Panc1 (cell line): ENCODE measurements at regions not wholly inside any gene's neighbourhood (a gene's known extent, or its start where the extent isn't known, plus 50 kb on each side); places are given as distances from the start of the nearest gene placed in this dataset.

ENCODE experiments used
- ATAC-seq: fragments of 200-7000 bp; cut with Tn5 transposase; 2 replicates; pipeline ENCODE4 v1.9.1; 2020; ENCODE audit warnings: mild to moderate bottlenecking, moderate library complexity
- BruUV-seq: library from RNA; stranded (reverse); fragments of 400-500 nt; replicated peaks from 2 replicates; lab custom pipeline; 2021; lab: Mats Ljungman, UMichigan
- CTCF ChIA-PET: fragments of 300-600 bp; sonication (Branson Sonifier 250); formaldehyde crosslinking; loops from one replicate; lab custom pipeline; 2022; ENCODE audit warnings: antibody characterized with exemption; lab: Charles Lee
- POLR2A ChIA-PET: fragments of 300-600 bp; sonication (Branson Sonifier 250); formaldehyde crosslinking; loops from one replicate; lab custom pipeline; 2022; ENCODE audit warnings: antibody characterized with exemption; lab: Charles Lee
- DNase-seq: peaks from one replicate; pipeline ENCODE4 v3.0.0-alpha.2; 2010; ENCODE audit warnings: low read depth, low spot score
- H3K27ac ChIP-seq: 2 replicates; pipeline ENCODE4 v1.5.1; 2011; ENCODE audit warnings: mild to moderate bottlenecking, low read length, inconsistent platforms
- H3K27me3 ChIP-seq: fragments of 200-500 bp; sonication (Bioruptor generic); 2 replicates; pipeline ENCODE4 v1.6.0; 2014; ENCODE audit warnings: low read length, inconsistent platforms; ENCODE audit not compliant: control insufficient read depth, insufficient read depth
- H3K36me3 ChIP-seq: fragments of 200-500 bp; sonication (Bioruptor generic); 2 replicates; pipeline ENCODE4 v1.5.1; 2014; ENCODE audit warnings: inconsistent platforms, mild to moderate bottlenecking, low read length, moderate library complexity; ENCODE audit not compliant: control insufficient read depth, insufficient read depth
- H3K4me1 ChIP-seq: 2 replicates; pipeline ENCODE4 v1.5.1; 2011; ENCODE audit warnings: inconsistent platforms, mild to moderate bottlenecking, low read length, moderate library complexity; ENCODE audit not compliant: control insufficient read depth, insufficient read depth
- H3K4me3 ChIP-seq, 2 experiments: 2 replicates each; pipeline ENCODE4 v1.5.1; 2011 to 2012; ENCODE audit warnings: low read depth in 2 of 2, low read length in 2 of 2, mild to moderate bottlenecking in 2 of 2, inconsistent platforms in 1 of 2, moderate library complexity in 1 of 2
- H3K9me3 ChIP-seq: fragments of 200-500 bp; sonication (Bioruptor generic); 2 replicates; pipeline ENCODE4 v1.5.1; 2014; ENCODE audit warnings: low read depth, mild to moderate bottlenecking, inconsistent platforms, low read length, moderate library complexity; ENCODE audit not compliant: control insufficient read depth, insufficient read depth
- CTCF ChIP-seq: fragments of 450-650 bp; IDR thresholded peaks from 2 replicates; pipeline ENCODE4 v1.5.1; 2017; ENCODE audit warnings: mild to moderate bottlenecking
- POLR2AphosphoS5 ChIP-seq: IDR thresholded peaks from 2 replicates; pipeline ENCODE4 v1.6.1; 2012; ENCODE audit warnings: mild to moderate bottlenecking, low read depth, low read length, moderate library complexity
- REST ChIP-seq, 2 experiments: IDR thresholded peaks; 2 replicates each; pipeline ENCODE4 v1.6.1; 2011 to 2012; ENCODE audit warnings: low read depth in 2 of 2, control low read depth in 1 of 2, low read length in 1 of 2, mild to moderate bottlenecking in 1 of 2, moderate library complexity in 1 of 2; ENCODE audit not compliant: insufficient read depth in 1 of 2
- SIN3A ChIP-seq: IDR thresholded peaks from 2 replicates; pipeline ENCODE4 v1.6.1; 2012; ENCODE audit warnings: low read depth, mild to moderate bottlenecking, low read length, moderate library complexity, borderline replicate concordance; ENCODE audit not compliant: insufficient read depth
- TCF7L2 ChIP-seq: IDR thresholded peaks from 2 replicates; pipeline ENCODE4 v1.6.1; 2011; ENCODE audit warnings: mild to moderate bottlenecking, low read depth, low read length, inconsistent platforms
- in situ Hi-C: cut with HindIII; loops from 2 replicates; pipeline ENCODE4 v1.10.0; 2016; ENCODE audit warnings: low sequenced_read_pairs, low pct_unique_long_range_greater_than_20kb
- intact Hi-C: fragments of 100-400 bp; cut with micrococcal nuclease; formaldehyde crosslinking; loops from one replicate; pipeline ENCODE4 v1.10.0; 2022; ENCODE audit not compliant: unreplicated experiment

- in situ Hi-C loops (no loop called here), intact Hi-C loops (loop anchor here (5.0 kb wide), 3 partner anchors 212 to 743 kb away; no protein-coding TSS in a partner anchor)
- TF ChIP-seq CTCF (peak; percentile 76), TCF7L2 (no peak)
- H3K9me3 ChIP-seq = no peaks in the 10 kb centered on the region
- H3K27ac ChIP-seq = no peak overlapping the region
- CTCF ChIA-PET = interaction anchor here (0.7 to 1.8 kb wide), 5 partner anchors 128 to 745 kb away, joined by 3 to 7 read pairs (median 4); no protein-coding TSS in a partner anchor
- POLR2A ChIA-PET = no interaction called here
- ATAC-seq = peak; percentile 93
- H3K4me3 ChIP-seq = no peak overlapping the region
- no peaks in the 10 kb centered on the region for H3K27me3 ChIP-seq
- DNase-seq = peak; percentile 39
- no TSS peak for BruUV-seq
- H3K4me1 ChIP-seq = no peaks in the 10 kb centered on the region
- H3K36me3 ChIP-seq = no peaks in the 10 kb centered on the region
These were observed 52.0 kb upstream of the RNU6-8 start for GRCh38 chr14:32254952-32255679.

- Histone ChIP-seq H3K4me1 (no peaks in the 10 kb centered on the region), H3K9me3 (no peaks in the 10 kb centered on the region), H3K4me3 (no peak overlapping the region), H3K27me3 (no peaks in the 10 kb centered on the region), H3K36me3 (no peaks in the 10 kb centered on the region), H3K27ac (no peak overlapping the region)
- BruUV-seq = no TSS peak
- TF ChIP-seq CTCF (no peak), TCF7L2 (no peak), POLR2AphosphoS5 (no peak), REST (IDR thresholded peaks at IDR 0.05; ENCODE audit: insufficient read depth in 1 of 2, low read depth in 2 of 2, low read length in 1 of 2) (no peak), SIN3A (no peak)
- no peak for ATAC-seq
- in situ Hi-C loops (no loop called here), intact Hi-C loops (loop anchor here (5.0 kb wide), 2 partner anchors 212 to 743 kb away; no protein-coding TSS in a partner anchor)
- POLR2A ChIA-PET = no interaction called here
- CTCF ChIA-PET = no interaction called here
- no peak for DNase-seq
These were observed 52.7 kb upstream of the RNU6-8 start for GRCh38 chr14:32255789-32256188.
